IMR-90 (cell line): ENCODE measurements at regions not wholly inside any gene's neighbourhood (a gene's known extent, or its start where the extent isn't known, plus 50 kb on each side); places are given as distances from the start of the nearest gene placed in this dataset.

Experiments
- ATAC-seq: fragments of 200-7000 bp; cut with Tn5 transposase; 2 replicates; pipeline ENCODE4 v1.9.1; 2020; ENCODE audit warnings: low read depth, mild to moderate bottlenecking, moderate library complexity
- BruUV-seq: library from RNA; stranded (reverse); fragments of 400-500 nt; replicated peaks from 2 replicates; lab custom pipeline; 2021; lab: Mats Ljungman, UMichigan
- CTCF ChIA-PET: fragments of 300-600 bp; formaldehyde crosslinking; extraction: SDS; loops from one replicate; lab custom pipeline; 2021; ENCODE audit warnings: antibody characterized with exemption; lab: Yijun Ruan, JAX
- POLR2A ChIA-PET: fragments of 300-600 bp; sonication (Branson Sonifier 250); formaldehyde crosslinking; loops from one replicate; lab custom pipeline; 2022; ENCODE audit warnings: antibody characterized with exemption; ENCODE audit not compliant: unreplicated experiment; lab: Charles Lee
- DNase-seq: peaks from one replicate; pipeline ENCODE4 v3.0.0; 2013
- H2AFZ ChIP-seq: replicated peaks from 2 replicates; pipeline ENCODE3; 2013; ENCODE audit warnings: low read length, mild to moderate bottlenecking; ENCODE audit not compliant: poor library complexity
- H2AK5ac ChIP-seq: 2 replicates; pipeline ENCODE4 v1.6.1; 2013; ENCODE audit warnings: low read depth, low read length, inconsistent platforms
- H2AK9ac ChIP-seq: replicated peaks from 2 replicates; pipeline ENCODE3; 2013; ENCODE audit warnings: mild to moderate bottlenecking, low read depth, low read length, moderate library complexity; ENCODE audit not compliant: poor library complexity
- H2BK120ac ChIP-seq: 2 replicates; pipeline ENCODE4 v1.6.1; 2013; ENCODE audit warnings: low read depth, low read length, inconsistent platforms
- H2BK15ac ChIP-seq: 3 replicates; pipeline ENCODE4 v1.6.1; 2013; ENCODE audit warnings: low read depth, low read length, inconsistent platforms
- H2BK20ac ChIP-seq: 2 replicates; pipeline ENCODE4 v1.6.1; 2013; ENCODE audit warnings: low read depth, mild to moderate bottlenecking, inconsistent platforms, low read length, moderate library complexity
- H2BK5ac ChIP-seq: 2 replicates; pipeline ENCODE4 v1.6.1; 2013; ENCODE audit warnings: mild to moderate bottlenecking, low read depth, low read length, inconsistent platforms; ENCODE audit not compliant: poor library complexity, severe bottlenecking
- H3K14ac ChIP-seq: replicated peaks from 2 replicates; pipeline ENCODE4 v1.6.1; 2013; ENCODE audit warnings: low read depth, low read length, inconsistent platforms
- H3K18ac ChIP-seq: 2 replicates; pipeline ENCODE4 v1.6.1; 2013; ENCODE audit warnings: low read depth, low read length, control low read depth
- H3K23ac ChIP-seq: 2 replicates; pipeline ENCODE4 v1.6.1; 2013; ENCODE audit warnings: low read depth, low read length, inconsistent platforms
- H3K27ac ChIP-seq: 2 replicates; pipeline ENCODE4 v1.5.1; 2013; ENCODE audit warnings: mild to moderate bottlenecking, control low read depth, low read length; ENCODE audit not compliant: insufficient read depth
- H3K27me3 ChIP-seq: 2 replicates; pipeline ENCODE4 v1.6.1; 2013; ENCODE audit warnings: low read length; ENCODE audit not compliant: control insufficient read depth, insufficient read depth
- H3K36me3 ChIP-seq: 2 replicates; pipeline ENCODE4 v1.6.1; 2013; ENCODE audit warnings: low read length, mixed read lengths; ENCODE audit not compliant: control insufficient read depth, insufficient read depth
- H3K4ac ChIP-seq: 2 replicates; pipeline ENCODE4 v1.6.1; 2013; ENCODE audit warnings: low read depth, low read length, inconsistent platforms
- H3K4me1 ChIP-seq: 2 replicates; pipeline ENCODE4 v1.6.1; 2013; ENCODE audit warnings: low read length, mixed read lengths; ENCODE audit not compliant: control insufficient read depth, insufficient read depth
- H3K4me2 ChIP-seq: 2 replicates; pipeline ENCODE4 v1.6.1; 2013; ENCODE audit warnings: low read depth, mild to moderate bottlenecking, control low read depth, low read length, moderate library complexity
- H3K4me3 ChIP-seq: 2 replicates; pipeline ENCODE4 v1.5.1; 2013; ENCODE audit warnings: low read depth, mild to moderate bottlenecking, control low read depth, low read length, moderate library complexity; ENCODE audit not compliant: insufficient read depth
- H3K56ac ChIP-seq: 2 replicates; pipeline ENCODE4 v1.6.1; 2013; ENCODE audit warnings: low read length, inconsistent platforms; ENCODE audit not compliant: insufficient read depth; ENCODE audit errors: extremely low read depth
- H3K79me1 ChIP-seq, 2 experiments: 2 replicates each; pipeline ENCODE4 v1.6.1; 2013; ENCODE audit warnings: low read length in 2 of 2, inconsistent platforms in 1 of 2, low read depth in 1 of 2
- H3K9ac ChIP-seq: 2 replicates; pipeline ENCODE4 v1.6.1; 2013; ENCODE audit warnings: low read depth, low read length, control low read depth
- H3K9me1 ChIP-seq: 2 replicates; pipeline ENCODE4 v1.6.1; 2013; ENCODE audit warnings: low read length, inconsistent platforms; ENCODE audit not compliant: insufficient read depth
- H3K9me3 ChIP-seq: 2 replicates; pipeline ENCODE4 v1.6.1; 2013; ENCODE audit warnings: low read length; ENCODE audit not compliant: control insufficient read depth, insufficient read depth
- H4K20me1 ChIP-seq: 2 replicates; pipeline ENCODE4 v1.6.1; 2013; ENCODE audit warnings: low read length, inconsistent platforms; ENCODE audit not compliant: insufficient read depth
- H4K5ac ChIP-seq: 2 replicates; pipeline ENCODE4 v1.6.1; 2013; ENCODE audit warnings: mild to moderate bottlenecking, low read depth, low read length, control low read depth
- H4K8ac ChIP-seq, 2 experiments: 2 replicates each; pipeline ENCODE4 v1.6.1; 2013; ENCODE audit warnings: low read depth in 2 of 2, low read length in 2 of 2, control low read depth in 1 of 2, inconsistent platforms in 1 of 2
- H4K91ac ChIP-seq: 2 replicates; pipeline ENCODE4 v1.6.1; 2013; ENCODE audit warnings: low read depth, low read length, inconsistent platforms; ENCODE audit not compliant: insufficient read depth
- FOS ChIP-seq: fragments of 150-350 bp; IDR thresholded peaks from 2 replicates; pipeline ENCODE4 v1.6.1; 2016; ENCODE audit warnings: low read depth, low read length
- MXI1 ChIP-seq: IDR thresholded peaks from 2 replicates; pipeline ENCODE4 v1.6.1; 2012; ENCODE audit warnings: low read depth, mild to moderate bottlenecking, low read length, moderate library complexity, borderline replicate concordance
- SMC3 ChIP-seq: fragments of 150-350 bp; IDR thresholded peaks from 2 replicates; pipeline ENCODE4 v1.6.1; 2016; ENCODE audit warnings: low read depth, mild to moderate bottlenecking, antibody characterized with exemption, low read length, moderate library complexity
- WGBS, 2 experiments: methylation state at CpG; one replicate each; pipeline versions ENCODE4 v1.1.5 to v1.1.7; 2013; ENCODE audit warnings: missing lambda C conversion rate in 2 of 2; ENCODE audit not compliant: insufficient read length in 1 of 2; ENCODE audit errors: extremely low coverage in 2 of 2; 5-methylcytosine and 5-hydroxymethylcytosine counted together
- dilution Hi-C: fragments of 300-500 bp; cut with HindIII; formaldehyde crosslinking; loops from one replicate; pipeline ENCODE4 v1.14.3; 2018; ENCODE audit warnings: low sequenced_read_pairs; ENCODE audit not compliant: unreplicated experiment
- in situ Hi-C: fragments of 300-500 bp; cut with MboI; formaldehyde crosslinking; loops from 3 replicates; pipeline ENCODE4 v1.14.3; 2019; ENCODE audit warnings: low sequenced_read_pairs, inconsistent platforms, mixed read lengths
- intact Hi-C: fragments of 100-400 bp; cut with micrococcal nuclease; formaldehyde crosslinking; loops from 2 replicates; pipeline ENCODE4 v1.10.0; 2022

DNA sequence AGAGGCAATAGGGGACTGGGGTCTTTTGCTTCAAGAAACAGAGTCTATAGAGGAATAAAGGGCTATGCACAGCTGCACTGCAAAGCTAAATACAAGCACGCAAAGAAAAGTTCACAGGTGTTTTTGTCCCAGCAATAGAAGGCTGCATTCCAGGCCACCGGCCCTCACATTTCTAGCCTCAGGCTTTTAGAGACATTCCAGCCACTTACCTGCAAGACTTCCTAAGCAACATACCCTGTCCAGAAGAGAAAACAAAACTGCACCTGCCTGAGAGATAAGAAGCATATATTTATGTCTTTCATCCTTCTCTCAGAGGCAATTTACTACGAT, 220.5 kb downstream of the OPA1 start:
- intact Hi-C loops (no loop called here), in situ Hi-C loops (no loop called here), dilution Hi-C loops (no loop called here)
- no peak overlapping the region for H2AK5ac ChIP-seq
- H4K91ac ChIP-seq: no peak overlapping the region
- H2BK5ac ChIP-seq: no peak overlapping the region
- H4K8ac ChIP-seq: no peak overlapping the region
- H4K20me1 ChIP-seq: no peaks in the 10 kb centered on the region
- H3K23ac ChIP-seq: no peak overlapping the region
- no peak overlapping the region for H3K4me3 ChIP-seq
- H2BK120ac ChIP-seq: no peak overlapping the region
- H3K9me1 ChIP-seq: no peaks in the 10 kb centered on the region
- TF ChIP-seq SMC3: no peak
- no peak for TF ChIP-seq MXI1
- TF ChIP-seq FOS: no peak
- H3K4me1 ChIP-seq: no peaks in the 10 kb centered on the region
- no peak overlapping the region for H4K5ac ChIP-seq
- DNase-seq (no peak), ATAC-seq (no peak)
- H3K4ac ChIP-seq: no peak overlapping the region
- ChIA-PET POLR2A (no interaction called here), CTCF (no interaction called here)
- no peak overlapping the region for H2BK20ac ChIP-seq
- no peak overlapping the region for H3K18ac ChIP-seq
- H3K9me3 ChIP-seq: no peaks in the 10 kb centered on the region
- no peak overlapping the region for H2AK9ac ChIP-seq
- no peaks in the 10 kb centered on the region for H3K79me1 ChIP-seq
- H2BK15ac ChIP-seq: no peak overlapping the region
- no peak overlapping the region for H3K56ac ChIP-seq
- no peak overlapping the region for H3K9ac ChIP-seq
- no CpG with 5 or more reads among the region's 3 CpGs for WGBS, 2 experiments
- no TSS peak for BruUV-seq
- no peak overlapping the region for H3K27ac ChIP-seq
- H2AFZ ChIP-seq: no peak overlapping the region
- H3K14ac ChIP-seq: no peak overlapping the region
- H3K27me3 ChIP-seq: peaks cover 46% of the 10 kb centered on the region
- H3K36me3 ChIP-seq: no peaks in the 10 kb centered on the region
- H3K4me2 ChIP-seq: no peak overlapping the region
